Parathyroid adenoma (tissue), 2 donors: ENCODE measurements at regions not wholly inside any gene's neighbourhood (a gene's known extent, or its start where the extent isn't known, plus 50 kb on each side); places are given as distances from the start of the nearest gene placed in this dataset.

Experiments used
- H2AFZ ChIP-seq: fragments of 300-600 bp; sonication (generic); one replicate; pipeline ENCODE4 v1.7.0; 2017; ENCODE audit warnings: antibody characterized with exemption, mild to moderate bottlenecking
- H3K27ac ChIP-seq: fragments of 300-600 bp; sonication (generic); one replicate; pipeline ENCODE4 v1.7.0; 2017
- H3K27me3 ChIP-seq: fragments of 300-600 bp; sonication (generic); one replicate; pipeline ENCODE4 v1.7.0; 2017; ENCODE audit warnings: low read length; ENCODE audit not compliant: control insufficient read depth, insufficient read depth
- H3K36me3 ChIP-seq: fragments of 300-600 bp; sonication (generic); one replicate; pipeline ENCODE4 v1.7.0; 2017; ENCODE audit warnings: low read length; ENCODE audit not compliant: control insufficient read depth, insufficient read depth
- H3K4me1 ChIP-seq: fragments of 300-600 bp; sonication (generic); one replicate; pipeline ENCODE4 v1.7.0; 2017; ENCODE audit warnings: control low read depth
- H3K4me2 ChIP-seq: fragments of 300-600 bp; sonication (generic); one replicate; pipeline ENCODE4 v1.7.0; 2017; ENCODE audit warnings: low read length
- H3K4me3 ChIP-seq: fragments of 300-600 bp; sonication (generic); one replicate; pipeline ENCODE4 v1.7.0; 2017; ENCODE audit warnings: low read depth, low read length
- H3K79me2 ChIP-seq: fragments of 300-600 bp; sonication (generic); one replicate; pipeline ENCODE4 v1.7.0; 2017; ENCODE audit warnings: control low read depth
- H3K9ac ChIP-seq: fragments of 300-600 bp; sonication (generic); one replicate; pipeline ENCODE4 v1.7.0; 2017; ENCODE audit warnings: mild to moderate bottlenecking
- H3K9me3 ChIP-seq: fragments of 300-600 bp; sonication (generic); one replicate; pipeline ENCODE4 v1.7.0; 2017; ENCODE audit warnings: low read length; ENCODE audit not compliant: control insufficient read depth
- TF ChIP-seq, protein P1 (sequence below): fragments of 300-600 bp; sonication (generic); IDR thresholded peaks from one replicate; pipeline ENCODE4 v1.7.0; 2017; ENCODE audit warnings: antibody characterized with exemption, mild to moderate bottlenecking
- donor health status: primary hyperparathyroidism.

DNA sequence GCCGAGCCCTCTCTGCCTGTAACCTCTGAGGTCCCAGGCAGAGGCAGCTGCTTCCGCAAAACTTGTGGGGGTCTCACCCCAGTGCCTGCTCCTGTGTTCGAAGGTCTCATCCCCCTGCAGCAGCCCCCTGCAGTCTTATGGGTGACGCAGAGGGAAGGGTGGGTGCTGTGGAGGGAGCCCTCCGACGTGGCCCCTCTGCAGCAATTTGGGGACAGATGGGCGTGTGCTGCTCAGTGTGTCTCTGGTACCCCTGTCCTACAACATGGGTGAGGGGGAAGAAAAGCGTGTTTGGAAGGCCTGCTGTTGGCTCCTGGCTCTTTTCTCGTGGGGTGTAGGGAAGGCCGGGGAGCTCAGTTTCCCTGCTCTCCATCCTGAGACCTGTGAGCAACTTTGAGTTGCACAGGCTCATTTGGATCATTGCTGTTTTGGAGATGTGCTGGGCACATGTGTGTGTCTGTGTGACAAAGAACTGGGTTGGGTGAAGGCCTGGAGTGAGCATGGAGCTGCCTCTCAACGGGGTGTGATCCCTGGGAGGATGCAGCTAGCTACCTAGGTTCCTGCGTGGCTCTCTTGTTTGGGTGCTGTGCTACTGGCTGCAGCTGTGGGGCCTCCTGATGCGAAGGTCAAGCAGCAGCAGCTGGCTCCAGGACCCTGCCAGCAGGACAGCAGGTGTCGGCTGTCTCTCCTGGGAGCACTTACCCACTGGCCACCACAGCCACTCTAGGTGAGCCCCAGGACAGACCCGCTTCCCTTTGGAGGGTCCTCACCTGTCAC, 179.6 kb upstream of the PITX1 start:
- H3K36me3 ChIP-seq = no peaks in the 10 kb centered on the region
- H3K9ac ChIP-seq = no peak overlapping the region
- H3K27me3 ChIP-seq = no peaks in the 10 kb centered on the region
- no peak overlapping the region for H3K27ac ChIP-seq
- H3K4me2 ChIP-seq = no peak overlapping the region
- H3K4me1 ChIP-seq = no peaks in the 10 kb centered on the region
- no peak overlapping the region for H3K4me3 ChIP-seq
- H3K9me3 ChIP-seq = no peaks in the 10 kb centered on the region
- TF ChIP-seq, protein P1, sequence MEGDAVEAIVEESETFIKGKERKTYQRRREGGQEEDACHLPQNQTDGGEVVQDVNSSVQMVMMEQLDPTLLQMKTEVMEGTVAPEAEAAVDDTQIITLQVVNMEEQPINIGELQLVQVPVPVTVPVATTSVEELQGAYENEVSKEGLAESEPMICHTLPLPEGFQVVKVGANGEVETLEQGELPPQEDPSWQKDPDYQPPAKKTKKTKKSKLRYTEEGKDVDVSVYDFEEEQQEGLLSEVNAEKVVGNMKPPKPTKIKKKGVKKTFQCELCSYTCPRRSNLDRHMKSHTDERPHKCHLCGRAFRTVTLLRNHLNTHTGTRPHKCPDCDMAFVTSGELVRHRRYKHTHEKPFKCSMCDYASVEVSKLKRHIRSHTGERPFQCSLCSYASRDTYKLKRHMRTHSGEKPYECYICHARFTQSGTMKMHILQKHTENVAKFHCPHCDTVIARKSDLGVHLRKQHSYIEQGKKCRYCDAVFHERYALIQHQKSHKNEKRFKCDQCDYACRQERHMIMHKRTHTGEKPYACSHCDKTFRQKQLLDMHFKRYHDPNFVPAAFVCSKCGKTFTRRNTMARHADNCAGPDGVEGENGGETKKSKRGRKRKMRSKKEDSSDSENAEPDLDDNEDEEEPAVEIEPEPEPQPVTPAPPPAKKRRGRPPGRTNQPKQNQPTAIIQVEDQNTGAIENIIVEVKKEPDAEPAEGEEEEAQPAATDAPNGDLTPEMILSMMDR = no peak
- H2AFZ ChIP-seq = no peak overlapping the region
- no peaks in the 10 kb centered on the region for H3K79me2 ChIP-seq

DNA sequence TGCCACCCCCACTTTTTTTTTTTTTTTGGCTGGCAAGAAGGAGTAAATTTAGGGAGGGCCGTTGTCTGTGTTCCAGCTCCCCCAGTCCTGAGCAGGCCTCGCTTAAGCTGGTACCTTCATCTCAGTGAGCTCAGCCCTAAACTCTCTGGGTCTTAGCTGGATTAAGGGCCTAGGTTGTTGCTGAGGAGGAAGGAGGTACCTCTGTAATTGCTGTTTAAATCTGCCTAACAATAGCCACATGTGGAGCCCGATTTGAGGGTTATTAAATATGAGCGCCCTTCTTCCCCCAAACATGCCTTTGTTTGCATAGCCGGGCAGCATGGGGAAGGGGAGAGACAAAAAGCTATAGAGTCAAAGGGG, 179.0 kb upstream of the PITX1 start:
- H3K9me3 ChIP-seq = no peaks in the 10 kb centered on the region
- no peak overlapping the region for H3K4me2 ChIP-seq
- no peaks in the 10 kb centered on the region for H3K79me2 ChIP-seq
- TF ChIP-seq, protein P1 = no peak
- H3K4me1 ChIP-seq = no peaks in the 10 kb centered on the region
- H3K4me3 ChIP-seq = no peak overlapping the region
- H2AFZ ChIP-seq = no peak overlapping the region
- H3K27ac ChIP-seq = no peak overlapping the region
- H3K27me3 ChIP-seq = no peaks in the 10 kb centered on the region
- no peaks in the 10 kb centered on the region for H3K36me3 ChIP-seq
- H3K9ac ChIP-seq = no peak overlapping the region

DNA sequence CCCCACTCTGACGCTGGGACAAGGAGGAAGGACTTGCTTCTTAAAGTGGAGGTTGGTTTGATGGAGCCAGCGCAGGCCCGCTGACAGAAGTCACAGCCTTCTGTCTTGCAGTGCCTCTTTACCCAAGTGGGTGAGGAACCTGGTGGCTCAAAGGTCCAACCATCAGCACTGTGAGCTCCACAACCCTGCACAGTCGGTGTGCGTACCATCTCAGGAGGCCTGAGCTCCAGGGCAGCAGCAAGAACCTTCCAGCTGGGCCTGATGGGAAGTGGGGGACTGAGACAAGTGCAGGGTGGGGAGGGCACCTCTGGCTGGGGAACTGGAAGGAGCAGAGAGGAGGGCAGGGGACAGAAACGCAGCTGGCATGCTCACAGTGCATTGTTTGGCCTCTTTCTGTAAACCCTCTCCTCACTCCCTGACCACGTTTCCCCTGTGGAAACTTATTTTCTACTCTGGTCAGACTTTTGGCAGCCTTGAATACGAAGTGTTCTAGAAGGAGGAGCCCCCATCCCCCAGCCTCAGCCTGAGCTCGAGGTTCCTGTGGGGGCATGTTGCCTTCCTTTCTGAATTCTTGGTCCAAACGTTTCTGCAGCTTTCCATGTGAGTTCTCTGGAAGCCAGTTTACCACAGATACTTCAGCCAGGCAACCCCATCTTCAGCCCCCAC, 178.5 kb upstream of the PITX1 start:
- TF ChIP-seq, protein P1 = no peak

DNA sequence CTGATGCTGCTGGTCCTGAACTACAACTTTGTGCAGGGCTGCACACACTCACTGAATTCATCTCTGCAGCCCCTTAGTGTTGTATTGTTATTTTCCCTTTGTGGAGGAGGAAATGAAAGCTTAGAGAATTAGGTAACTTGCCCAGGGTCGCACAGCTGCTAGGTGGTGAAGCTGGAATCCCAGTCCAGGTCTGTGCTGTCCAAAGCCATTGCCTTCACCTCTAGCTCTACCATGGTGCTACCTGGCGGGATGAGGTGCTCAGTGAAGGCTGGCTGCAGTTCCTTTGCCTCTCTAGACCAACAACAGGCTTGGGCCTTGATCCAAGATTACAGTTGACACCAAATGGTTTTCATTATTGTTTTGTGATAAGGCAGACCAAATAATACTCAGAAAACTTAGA, 177.8 kb upstream of the PITX1 start:
- no peaks in the 10 kb centered on the region for H3K9me3 ChIP-seq
- H3K79me2 ChIP-seq = no peaks in the 10 kb centered on the region
- no peaks in the 10 kb centered on the region for H3K27me3 ChIP-seq
- no peak overlapping the region for H3K4me2 ChIP-seq
- no peaks in the 10 kb centered on the region for H3K4me1 ChIP-seq
- H3K27ac ChIP-seq = no peak overlapping the region
- H3K4me3 ChIP-seq = no peak overlapping the region
- TF ChIP-seq, protein P1 = no peak
- no peak overlapping the region for H2AFZ ChIP-seq
- no peaks in the 10 kb centered on the region for H3K36me3 ChIP-seq
- H3K9ac ChIP-seq = no peak overlapping the region

More for the DNA sequence above, 178.5 kb upstream of the PITX1 start:
- Histone ChIP-seq H3K36me3 (no peaks in the 10 kb centered on the region), H3K27me3 (no peaks in the 10 kb centered on the region), H3K79me2 (no peaks in the 10 kb centered on the region), H3K4me3 (no peak overlapping the region), H3K4me1 (no peaks in the 10 kb centered on the region), H3K27ac (no peak overlapping the region), H3K4me2 (no peak overlapping the region), H2AFZ (no peak overlapping the region), H3K9ac (no peak overlapping the region), H3K9me3 (no peaks in the 10 kb centered on the region)
